GM19395 (cell line): ENCODE measurements at regions not wholly inside any gene's neighbourhood (a gene's known extent, or its start where the extent isn't known, plus 50 kb on each side); places are given as distances from the start of the nearest gene placed in this dataset.

Experiments
- ATAC-seq: cut with Tn5 transposase; IDR thresholded peaks from one replicate; pipeline ENCODE4 v1.9.1; 2021; ENCODE audit warnings: mild to moderate bottlenecking, moderate library complexity; ENCODE audit not compliant: unreplicated experiment

DNA sequence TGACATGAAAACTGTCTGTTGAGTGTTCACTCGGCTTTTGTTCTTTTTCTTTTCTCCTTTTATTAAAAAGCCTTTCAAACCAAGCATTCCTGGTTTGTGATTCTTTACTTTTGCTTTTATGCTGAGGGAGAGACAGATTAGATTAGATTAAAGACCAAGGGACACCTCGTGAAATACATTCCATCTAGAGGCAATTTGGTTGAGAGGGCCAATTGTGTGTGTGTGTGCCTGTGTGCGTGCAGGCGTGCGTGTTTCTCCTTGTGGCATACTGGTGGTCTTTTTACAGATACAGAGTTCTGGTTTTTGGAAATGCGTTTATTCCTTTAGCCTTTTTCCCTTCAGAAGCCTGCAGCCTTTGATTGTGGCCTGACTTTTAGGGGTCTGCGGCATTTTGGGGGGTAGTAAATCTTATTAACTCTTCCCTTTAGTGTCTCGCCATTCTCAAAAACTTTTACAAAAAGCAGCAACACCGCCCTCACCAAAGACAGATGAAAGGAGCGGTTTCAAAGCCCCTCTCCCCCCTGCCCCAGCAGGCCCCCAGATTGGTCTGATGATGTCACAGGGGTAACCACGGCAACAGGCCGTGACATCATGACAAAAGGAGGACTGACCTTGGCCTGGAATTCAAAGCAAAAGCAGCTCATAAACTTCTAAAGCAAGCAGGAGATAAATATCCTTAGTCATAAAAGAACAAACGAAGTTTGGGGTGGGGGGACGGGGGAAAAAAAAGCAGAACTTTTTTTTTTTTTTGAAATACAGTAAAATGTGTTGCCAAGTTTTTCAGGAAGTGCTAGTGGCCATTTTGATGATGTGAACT lies 84.1 kb upstream of the TBX3 start:
- no peak for ATAC-seq

DNA sequence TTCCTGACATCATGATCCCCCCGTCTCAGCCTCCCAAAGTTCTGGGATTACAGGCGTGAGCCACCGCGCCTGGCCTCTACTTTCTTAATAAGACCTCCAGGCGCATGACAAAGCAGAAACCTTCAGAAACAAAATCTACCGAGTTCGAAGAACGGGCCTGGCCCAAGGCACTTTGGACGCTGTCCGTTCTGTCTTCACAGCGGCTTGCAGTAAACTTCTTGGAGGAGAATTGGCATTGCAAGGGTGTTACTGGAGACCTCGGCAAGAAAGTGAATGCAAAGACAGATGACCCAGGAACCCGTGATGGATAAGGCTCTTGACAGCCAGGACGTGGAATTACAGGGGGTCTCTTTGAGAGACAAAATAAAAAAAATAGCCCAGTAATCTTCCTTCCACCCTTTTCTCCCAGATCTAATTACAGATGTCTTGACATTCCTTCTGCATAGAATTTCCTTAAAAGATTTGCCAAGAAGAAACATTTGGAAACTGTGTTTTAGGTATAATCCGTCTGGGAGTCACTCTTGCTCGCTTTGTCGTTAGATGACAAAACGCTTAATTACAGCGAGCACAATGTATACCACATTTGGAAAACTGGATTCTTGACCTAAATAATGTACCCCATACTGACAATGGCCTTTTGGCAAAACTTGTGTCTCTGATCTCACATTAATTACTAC lies 83.2 kb upstream of the TBX3 start:
- no peak for ATAC-seq

DNA sequence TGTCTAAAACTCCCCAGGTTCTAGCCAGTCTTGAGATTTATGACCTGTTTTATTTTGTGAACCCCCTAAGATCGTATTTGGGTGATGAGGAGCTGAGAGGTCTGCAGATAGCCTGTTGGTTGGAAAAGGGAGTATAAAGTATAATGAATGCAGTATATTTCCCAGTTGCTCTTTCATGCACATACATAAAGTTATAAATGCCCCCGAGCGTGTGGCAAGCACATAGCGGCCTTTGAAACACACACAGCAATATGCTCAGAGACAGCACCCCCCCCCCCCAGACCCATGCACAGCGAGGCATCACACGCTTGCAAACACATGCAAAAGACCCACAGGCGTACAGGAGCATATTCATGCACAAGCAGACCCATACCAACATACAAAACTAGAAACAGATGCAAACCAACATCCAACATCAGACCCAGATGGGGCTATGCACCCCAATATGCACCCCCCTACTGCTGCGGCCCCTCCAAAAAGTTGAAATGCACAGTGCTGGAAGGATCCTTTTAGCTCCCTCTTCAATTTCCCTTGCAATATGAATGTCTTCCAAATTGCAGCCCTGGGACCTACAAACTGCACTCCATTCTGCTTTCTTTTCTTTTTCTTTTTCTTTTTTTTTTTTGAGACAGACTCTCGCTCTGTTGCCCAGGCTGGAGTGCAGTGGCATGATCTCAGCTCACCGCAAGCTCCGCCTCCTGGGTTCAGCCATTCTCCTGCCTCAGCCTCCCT lies 82.2 kb upstream of the TBX3 start:
- no peak for ATAC-seq

DNA sequence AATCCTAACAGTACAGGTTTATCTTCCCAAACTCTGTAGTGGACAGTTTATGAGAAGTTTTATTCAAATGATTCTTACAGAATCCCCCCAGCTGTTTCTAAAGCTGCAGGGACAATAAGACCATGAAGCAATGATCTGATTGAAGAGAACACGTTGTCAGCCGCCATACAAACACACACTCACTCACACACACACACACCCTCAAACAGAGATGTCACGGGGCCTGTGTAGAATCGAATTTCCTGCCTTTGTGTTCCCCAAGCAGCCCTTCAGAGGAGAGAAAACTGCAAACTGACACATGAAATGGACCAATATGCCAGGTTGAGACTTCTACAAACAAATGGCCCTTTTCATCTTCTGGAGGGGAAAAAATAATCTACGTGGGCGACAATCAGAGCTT lies 80.5 kb upstream of the TBX3 start:
- no peak for ATAC-seq

DNA sequence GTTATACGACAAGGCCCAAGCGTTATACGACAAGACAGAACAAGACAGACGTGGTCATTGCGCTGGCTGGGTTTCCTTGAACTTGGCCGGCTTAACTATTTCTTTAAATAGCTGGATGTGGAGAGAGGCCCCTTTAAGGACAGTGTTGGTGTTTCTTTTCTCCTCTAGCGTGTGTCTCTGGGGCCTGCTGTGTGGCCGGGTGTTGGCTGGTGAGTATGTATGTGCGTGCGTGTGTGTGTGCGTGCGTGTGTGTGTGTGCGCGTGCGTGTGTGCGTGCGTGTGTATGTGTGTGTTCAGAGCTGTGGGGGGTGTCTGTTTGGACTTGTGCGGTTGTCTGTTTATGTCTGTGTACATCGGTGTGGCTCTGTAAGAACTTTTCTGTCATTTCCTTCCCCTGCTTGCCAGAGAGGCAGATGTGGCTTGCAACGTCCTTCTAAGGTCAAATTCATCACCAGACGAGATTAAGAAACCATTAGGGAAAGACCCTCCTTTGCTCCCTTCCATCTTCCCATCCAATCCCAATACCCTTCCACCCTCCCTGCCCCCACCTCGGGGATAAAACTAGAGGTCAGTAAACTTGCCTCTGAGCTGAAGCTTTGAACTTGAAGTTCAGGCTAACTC lies 78.6 kb upstream of the TBX3 start:
- no peak for ATAC-seq

DNA sequence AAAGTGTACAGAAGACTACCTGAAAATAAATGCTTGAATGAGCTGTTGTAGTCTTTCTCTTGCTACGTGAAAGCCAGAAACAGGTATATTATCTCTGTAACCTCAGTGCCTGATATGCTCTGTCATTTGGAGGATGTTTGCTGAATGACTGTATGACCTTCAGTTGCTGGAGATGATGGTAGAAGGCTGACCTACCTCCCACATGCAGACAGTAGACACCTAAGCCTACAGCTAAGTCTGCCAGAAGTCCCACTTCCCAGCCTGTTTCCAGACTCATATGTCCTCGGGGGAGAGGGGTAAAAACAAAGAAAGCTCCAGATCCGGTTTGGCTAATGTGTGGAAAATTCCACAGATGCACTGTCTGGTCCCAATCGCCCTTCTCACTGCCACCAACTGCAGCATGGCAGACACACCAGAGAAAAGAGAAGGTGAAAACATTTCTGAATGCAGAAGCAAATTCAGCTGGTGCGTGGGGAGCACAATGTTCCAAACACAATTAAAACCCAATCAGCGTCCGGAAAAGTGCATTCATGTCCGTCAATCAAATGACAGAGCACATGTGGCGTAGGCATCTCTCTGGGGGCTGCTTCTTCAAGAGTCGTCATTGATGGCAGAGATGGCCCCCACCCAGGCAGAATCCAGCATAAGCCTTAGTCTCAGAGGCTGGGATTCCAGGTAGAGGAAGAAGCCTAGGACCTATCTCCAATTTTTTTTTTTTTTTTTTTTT lies 76.3 kb upstream of the TBX3 start:
- no peak for ATAC-seq

DNA sequence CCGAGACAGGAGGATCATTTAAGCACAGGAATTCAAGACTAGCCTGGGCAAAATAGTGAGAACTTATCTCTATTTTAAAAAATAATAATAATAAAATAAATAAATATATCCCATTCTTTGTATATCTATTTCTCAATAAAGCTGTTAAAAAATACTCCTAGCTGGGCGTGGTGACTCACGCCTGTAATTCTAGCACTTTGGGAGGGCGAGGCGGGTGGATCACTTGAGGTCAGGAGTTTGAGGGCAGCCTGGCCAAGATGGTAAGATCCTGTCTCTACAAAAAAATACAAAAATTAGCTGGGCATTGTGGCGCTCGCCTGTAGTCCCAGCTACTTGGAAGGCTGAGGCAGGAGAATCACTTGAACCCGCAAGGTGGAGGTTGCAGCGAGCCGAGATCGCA lies 75.7 kb upstream of the TBX3 start:
- ATAC-seq, result no peak

DNA sequence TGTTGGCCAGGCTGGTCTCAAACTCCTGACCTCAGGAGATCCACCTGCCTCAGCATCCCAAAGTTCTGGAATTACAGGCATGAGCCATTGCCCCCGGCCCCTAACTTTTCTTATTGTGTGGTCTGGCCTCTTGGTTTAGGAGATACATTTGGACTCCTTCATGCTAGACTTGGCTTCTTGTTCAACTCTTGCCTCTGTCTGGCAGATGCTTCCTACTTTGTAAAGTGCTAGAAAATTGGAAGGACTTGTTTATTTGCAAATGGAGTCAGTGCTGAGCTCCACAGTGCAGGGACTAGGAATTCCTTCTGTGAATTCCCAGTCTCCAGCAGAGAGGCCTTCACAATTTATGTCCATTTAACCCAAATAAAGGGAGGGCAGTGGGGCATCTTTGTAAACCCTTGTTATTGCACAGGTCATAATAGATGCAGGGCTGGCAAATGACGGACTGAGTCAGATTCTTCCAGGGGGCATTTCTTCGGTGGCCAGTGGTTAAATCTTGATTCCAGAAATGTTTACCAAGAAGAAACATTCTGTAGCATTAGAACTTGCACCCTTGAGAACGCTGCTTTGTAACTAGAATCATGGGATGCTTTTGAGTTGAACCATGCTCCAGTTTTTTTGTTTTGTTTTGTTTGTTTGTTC lies 73.8 kb upstream of the TBX3 start:
- ATAC-seq, result no peak

DNA sequence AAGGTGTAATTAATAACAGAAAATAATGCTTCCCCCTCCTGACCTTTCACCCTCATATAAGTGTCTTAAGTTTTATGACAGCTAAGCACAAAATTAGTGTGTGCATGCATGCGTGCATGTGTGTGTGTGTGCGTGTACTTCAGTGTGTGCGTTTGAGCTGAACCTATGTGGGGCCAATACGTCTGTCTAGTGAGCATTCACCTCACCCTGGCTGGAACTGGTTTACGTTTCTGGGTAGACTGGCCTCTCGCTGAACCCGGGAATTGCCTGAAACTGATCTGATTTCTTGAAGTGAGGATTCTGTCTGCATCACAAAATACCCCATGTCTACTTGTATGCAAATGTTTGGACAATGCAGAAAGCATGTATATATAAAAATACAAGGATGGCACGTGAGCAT lies 68.2 kb upstream of the TBX3 start:
- no peak for ATAC-seq

DNA sequence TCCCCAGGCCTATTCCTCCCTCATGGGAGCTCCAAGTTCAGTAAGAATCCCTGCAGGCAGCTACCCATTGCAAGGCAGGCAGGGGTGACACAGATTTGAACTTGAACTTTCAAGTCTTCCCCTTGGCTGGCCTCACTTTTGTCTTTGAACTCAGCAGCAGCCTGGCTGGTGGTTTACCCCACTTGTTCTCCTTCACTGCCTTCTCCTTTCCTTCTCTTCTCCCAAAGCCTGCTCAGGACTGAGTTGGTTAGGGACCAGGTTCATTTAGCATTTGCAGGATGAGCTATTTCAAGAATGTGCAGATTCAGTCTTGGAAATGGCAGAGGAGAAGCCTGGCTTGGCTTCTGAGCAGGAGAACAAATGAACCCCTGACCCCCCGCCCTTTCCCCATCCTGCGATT lies 67.7 kb upstream of the TBX3 start:
- no peak for ATAC-seq

DNA sequence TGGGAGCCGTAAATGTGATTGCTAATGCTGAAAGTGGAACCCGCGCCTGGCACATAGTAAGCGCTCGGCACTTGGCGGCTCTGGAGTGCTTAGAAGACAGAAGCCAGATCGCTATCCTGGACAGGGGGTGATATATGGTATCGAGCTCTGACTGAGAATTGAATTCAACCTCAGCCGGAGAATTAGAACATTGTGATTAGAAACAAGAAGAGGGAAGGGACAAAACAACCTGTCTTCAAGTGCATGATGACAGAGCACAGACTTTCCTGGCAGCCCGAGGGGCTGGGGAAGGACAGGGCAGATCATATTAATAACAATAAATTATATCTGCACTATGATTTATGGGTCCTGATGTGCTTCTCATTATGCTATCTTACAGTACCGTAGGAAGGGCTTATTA lies 66.9 kb upstream of the TBX3 start:
- no peak for ATAC-seq

DNA sequence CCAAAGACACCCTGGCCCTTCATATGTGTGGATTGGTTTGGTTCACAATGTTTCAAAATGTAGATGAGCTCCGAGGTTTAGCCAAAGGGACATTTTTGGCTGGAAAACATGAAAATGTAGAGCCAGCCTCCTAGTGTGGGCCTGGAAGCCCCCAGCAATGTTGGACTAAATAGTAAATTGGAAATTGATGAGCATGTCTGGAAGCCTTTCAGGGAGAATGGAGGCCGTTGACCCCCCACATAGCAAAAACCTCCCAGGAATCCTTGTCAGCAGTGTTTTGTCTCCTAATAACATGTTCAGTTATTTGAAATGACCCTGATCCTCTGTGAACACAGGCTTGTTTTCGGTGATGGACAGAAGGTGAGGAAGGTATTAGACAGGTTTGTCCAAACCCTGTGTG lies 65.1 kb upstream of the TBX3 start:
- no peak for ATAC-seq

DNA sequence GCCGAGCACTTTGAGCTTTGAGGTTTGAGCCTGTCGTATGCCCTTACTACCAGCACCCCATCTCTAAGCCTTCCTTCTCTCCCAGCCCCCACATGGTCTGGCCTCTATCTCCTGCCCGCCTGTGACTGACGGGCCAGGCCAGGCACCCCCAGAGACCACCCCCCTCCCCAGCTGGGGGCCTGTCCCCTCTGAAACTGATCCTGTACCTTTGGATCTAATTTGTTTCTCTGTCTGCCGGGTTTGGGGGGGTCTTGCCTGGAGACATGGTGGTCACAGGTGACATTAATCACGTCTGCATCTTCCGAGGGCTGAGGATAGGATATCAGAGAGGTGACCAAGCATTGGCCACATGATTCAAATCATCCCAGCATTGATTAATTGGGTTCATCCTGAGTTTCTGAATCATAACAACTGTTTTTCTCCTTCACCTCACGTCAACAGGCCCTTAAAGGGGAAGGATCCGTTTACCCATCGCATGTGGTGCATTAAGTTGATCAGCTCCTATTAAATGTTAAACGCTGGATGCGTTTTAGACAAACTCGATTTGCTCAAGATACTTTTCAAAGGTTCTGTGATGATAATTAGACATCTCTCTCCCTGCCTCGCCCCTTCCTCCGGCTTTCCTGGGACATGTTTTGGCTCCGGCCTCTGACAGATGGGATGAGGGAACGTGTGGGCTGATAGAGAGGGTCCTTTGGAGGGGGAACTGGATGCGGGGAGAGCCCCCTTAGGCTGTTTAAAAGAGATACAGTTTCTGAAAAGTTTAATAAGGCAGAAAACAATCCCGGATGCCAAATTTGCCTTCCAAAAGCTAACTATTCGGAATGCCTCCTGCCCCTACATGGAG lies 63.3 kb upstream of the TBX3 start:
- no peak for ATAC-seq

DNA sequence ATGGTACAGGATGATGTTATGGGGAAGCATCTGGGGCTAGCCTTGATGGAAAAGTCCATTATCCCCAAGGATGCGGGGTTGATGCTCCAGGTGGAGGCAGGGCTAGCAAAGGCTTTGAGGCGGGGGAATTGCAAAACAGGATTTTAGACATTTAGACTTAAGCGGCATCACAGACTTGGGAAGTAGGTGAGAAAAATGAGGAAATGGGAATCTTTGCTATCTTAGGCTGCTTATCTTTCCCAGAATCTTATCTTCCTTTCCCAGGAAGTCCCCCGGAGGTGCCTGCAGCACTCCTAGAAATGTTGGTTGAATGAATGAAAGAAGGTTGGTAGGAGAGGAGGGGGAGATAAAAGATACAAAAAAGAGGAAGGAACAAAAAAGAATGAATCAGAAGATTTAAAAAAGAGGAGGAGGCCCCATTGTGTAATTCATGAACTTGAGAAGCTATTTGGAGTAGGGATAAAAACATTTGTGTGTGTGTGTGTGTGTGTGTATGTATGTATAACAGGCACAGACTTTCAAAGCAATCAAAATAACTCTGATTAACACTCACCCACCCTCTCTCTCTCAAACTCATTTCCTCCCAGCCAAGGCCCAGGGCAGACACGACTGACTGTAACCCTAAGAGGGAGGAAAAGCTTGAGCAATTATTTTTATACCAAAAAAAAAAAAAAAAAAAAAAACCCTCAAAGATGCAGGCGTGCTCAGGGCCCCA lies 62.5 kb upstream of the TBX3 start:
- ATAC-seq, result no peak

DNA sequence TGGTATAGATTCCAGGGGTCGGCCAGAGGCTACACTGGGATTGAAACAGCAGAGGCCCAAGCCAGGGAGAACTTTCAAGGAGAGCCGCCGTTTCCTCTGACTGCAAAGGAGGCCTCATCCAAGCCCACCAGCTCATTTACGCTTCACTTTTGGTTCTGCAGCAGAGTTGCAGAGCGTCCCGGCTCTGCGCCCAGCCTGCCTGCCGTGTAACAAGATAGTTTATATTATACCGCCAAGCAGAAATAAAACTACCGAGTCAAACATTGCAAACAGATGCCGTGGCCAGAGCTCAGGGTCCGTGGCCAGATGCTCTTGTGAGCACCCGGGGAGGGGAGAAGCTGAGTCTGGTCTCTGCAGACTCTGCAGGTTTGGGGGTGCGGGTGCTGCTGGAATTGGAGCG lies 60.7 kb upstream of the TBX3 start:
- no peak for ATAC-seq

DNA sequence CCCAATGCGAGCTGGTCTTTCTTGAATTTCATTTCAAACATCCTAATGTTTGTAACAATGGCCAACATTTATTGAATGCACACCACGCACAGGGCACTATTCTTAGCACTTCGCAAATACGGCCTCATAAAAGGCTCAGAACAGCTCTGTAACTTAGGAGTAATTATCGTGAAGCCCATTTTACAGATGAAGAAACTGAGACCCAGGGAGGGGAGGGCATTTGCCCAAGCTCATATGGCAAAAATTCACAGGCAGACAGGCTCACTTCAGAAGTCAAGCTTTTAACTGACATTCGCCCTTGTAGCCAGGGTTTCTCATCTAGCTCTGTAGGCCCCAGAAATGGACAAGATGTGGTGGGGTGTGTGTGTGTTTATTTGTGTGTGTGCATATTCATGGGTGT lies 60.3 kb upstream of the TBX3 start:
- ATAC-seq, result no peak

DNA sequence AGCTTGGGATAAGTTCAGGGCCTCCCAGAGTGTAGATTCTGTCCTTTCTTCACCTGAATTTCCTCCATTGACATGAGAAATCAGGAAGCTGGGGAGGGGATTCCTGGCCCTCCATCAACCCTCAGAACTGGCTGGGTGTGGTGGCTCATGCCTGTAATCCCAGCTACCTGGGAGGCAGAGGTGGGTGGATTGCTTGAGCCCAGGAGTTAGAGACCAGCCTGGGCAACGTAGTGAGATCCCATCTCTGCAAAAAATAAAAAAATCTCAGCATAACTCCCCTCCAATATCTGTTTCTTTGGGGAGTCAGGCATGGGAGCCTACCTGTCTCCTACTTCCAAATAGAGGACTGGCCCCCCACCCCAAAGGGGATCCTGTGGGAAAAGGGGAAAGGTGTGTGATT lies 59.8 kb upstream of the TBX3 start:
- no peak for ATAC-seq

DNA sequence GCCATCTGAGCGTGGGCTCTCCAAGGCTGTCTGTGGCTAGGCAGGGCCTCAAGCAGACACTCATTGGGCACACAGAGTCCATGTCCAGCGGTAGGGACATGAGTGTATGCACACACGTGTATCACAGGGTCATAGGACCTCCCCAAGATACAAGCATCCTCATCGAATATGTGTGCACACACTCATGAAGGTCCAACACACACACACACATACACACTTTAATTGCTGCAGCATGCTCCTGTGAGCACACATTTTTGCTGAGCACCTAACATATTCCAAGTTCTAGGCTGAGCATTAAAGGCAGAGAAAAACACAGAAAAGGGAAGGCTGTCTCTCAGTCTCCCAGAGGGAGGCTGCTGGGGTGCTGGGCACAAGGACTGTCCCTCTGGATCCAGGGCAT lies 59.3 kb upstream of the TBX3 start:
- no peak for ATAC-seq

DNA sequence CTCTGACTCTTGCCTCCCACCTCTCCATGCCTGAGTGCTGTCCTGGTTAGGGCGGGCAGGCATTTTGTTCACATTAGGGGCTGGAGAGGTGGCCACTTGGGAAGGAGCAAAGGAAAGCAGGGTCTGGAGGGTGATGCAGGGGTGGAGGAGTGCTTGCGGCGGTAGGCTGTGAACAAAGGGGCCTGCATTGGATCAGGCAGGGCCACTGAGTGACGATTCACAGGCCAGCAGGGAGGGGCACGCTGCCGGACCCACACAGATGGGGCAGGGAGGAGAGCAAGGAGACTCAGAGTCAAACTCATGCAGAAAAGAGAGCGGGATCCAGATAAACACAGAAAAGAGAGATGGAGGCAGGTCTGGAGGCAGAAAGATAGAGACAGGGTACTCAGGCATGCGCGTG lies 58.4 kb upstream of the TBX3 start:
- no peak for ATAC-seq
